Adrenal gland (tissue), 5 donors: ENCODE measurements at regions not wholly inside any gene's neighbourhood (a gene's known extent, or its start where the extent isn't known, plus 50 kb on each side); places are given as distances from the start of the nearest gene placed in this dataset.

Experiments used
- POLR2A ChIP-seq, 2 donors: fragments of 450-650 bp; IDR thresholded peaks; one replicate each; pipeline ENCODE4 v1.6.1; 2017; ENCODE audit warnings: antibody characterized with exemption in 2 of 2, mild to moderate bottlenecking in 2 of 2, moderate library complexity in 1 of 2
- TF ChIP-seq, protein P1 (sequence below), 6 experiments: fragments of 450-650 bp in 4 of 6; fragments of 200-600 bp in 2 of 6; sonication (generic) in 1 of 6; IDR thresholded peaks; 1 replicate in 5 of 6; 2 replicates in 1 of 6; pipeline versions ENCODE4 v1.5.1 to v1.8.0; 2016 to 2021; ENCODE audit warnings: antibody characterized with exemption in 6 of 6, mild to moderate bottlenecking in 2 of 6, moderate library complexity in 1 of 6
- donor health status: DM: no; HTN: no; CAD: no.

DNA sequence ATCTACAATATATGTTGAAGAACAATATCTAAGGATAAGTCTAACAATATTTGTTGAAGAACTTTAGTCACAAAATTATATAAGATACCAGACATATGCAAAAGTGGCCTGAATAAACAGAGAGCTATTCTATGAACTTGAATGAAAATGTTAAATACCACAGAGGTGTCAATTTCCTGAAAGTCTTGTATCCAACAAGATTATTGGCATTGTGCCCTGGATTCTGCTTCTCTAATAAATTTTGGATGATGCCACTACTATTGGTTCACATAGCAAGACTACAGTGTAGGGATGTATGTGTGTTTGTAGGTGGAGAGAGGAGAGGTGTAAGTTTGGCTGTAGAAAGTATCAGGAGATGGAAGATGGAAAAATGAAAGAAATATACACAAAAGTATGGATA lies 731.8 kb upstream of the RGMB start:
- TF ChIP-seq, protein P1, sequence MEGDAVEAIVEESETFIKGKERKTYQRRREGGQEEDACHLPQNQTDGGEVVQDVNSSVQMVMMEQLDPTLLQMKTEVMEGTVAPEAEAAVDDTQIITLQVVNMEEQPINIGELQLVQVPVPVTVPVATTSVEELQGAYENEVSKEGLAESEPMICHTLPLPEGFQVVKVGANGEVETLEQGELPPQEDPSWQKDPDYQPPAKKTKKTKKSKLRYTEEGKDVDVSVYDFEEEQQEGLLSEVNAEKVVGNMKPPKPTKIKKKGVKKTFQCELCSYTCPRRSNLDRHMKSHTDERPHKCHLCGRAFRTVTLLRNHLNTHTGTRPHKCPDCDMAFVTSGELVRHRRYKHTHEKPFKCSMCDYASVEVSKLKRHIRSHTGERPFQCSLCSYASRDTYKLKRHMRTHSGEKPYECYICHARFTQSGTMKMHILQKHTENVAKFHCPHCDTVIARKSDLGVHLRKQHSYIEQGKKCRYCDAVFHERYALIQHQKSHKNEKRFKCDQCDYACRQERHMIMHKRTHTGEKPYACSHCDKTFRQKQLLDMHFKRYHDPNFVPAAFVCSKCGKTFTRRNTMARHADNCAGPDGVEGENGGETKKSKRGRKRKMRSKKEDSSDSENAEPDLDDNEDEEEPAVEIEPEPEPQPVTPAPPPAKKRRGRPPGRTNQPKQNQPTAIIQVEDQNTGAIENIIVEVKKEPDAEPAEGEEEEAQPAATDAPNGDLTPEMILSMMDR (IDR thresholded peaks at IDR 0.05), result no peak
- TF ChIP-seq POLR2A (IDR thresholded peaks at IDR 0.05), result no peak
